ENCODE measurements at regions not wholly inside any gene's neighbourhood (a gene's known extent, or its start where the extent isn't known, plus 50 kb on each side); places are given as distances from the start of the nearest gene placed in this dataset.

GRCh38 chr4:58936436-58936835 is 1826.3 kb upstream of the IGFBP7 start:
- H3K4ac ChIP-seq (ENCODE audit: low read depth, low read length) = no peak overlapping the region

More at GRCh38 chr4:58936436-58936835, 1826.3 kb upstream of the IGFBP7 start:
- H2BK5ac ChIP-seq (ENCODE audit: insufficient read length, low read length) = no peak overlapping the region
- no peak for DNase-seq
- H2BK20ac ChIP-seq (ENCODE audit: low read depth, low read length, poor library complexity, severe bottlenecking) = no peak overlapping the region
- H2BK12ac ChIP-seq (ENCODE audit: insufficient read length, low read depth, low read length) = no peak overlapping the region
- H3K27me3 ChIP-seq (ENCODE audit: insufficient read depth, low read length) = no peaks in the 10 kb centered on the region
- H2AK5ac ChIP-seq (ENCODE audit: insufficient read length, low read length) = no peak overlapping the region
- Mint-ChIP-seq H3K36me3 (ENCODE audit: insufficient read depth in 1 of 3, low read depth in 3 of 3) (peaks cover 0 to 3% (median 0%) of the 10 kb centered on the region in 3 experiments; a peak in 1 of 7 replicates), H3K4me3 (no peak overlapping the region), H3K9me3 (peaks cover 0 to under 1% of the 10 kb centered on the region in 2 experiments; a peak in 1 of 5 replicates), H3K4me1 (peaks cover 0 to 5% of the 10 kb centered on the region in 2 experiments; a peak in 2 of 4 replicates), H3K27me3 (ENCODE audit: low read depth) (no peaks in the 10 kb centered on the region), H3K27ac (no peak overlapping the region)
- no peak overlapping the region for H4K8ac ChIP-seq (replicated peaks; ENCODE audit: insufficient read length, low read depth, low read length)
- H3K14ac ChIP-seq (ENCODE audit: insufficient read depth, low read length) = no peak overlapping the region
- no peaks in the 10 kb centered on the region for H3K79me1 ChIP-seq (ENCODE audit: insufficient read depth, low read depth, low read length, poor library complexity, severe bottlenecking)
- no peak overlapping the region for H3K18ac ChIP-seq (ENCODE audit: insufficient read length, low read depth, low read length)
- WGBS (ENCODE audit: extremely low coverage, insufficient read length, low lambda C conversion rate) = no CpG with 5 or more reads among the region's 1 CpG
- H4K20me1 ChIP-seq (ENCODE audit: control insufficient read depth, insufficient read depth, insufficient read length) = no peaks in the 10 kb centered on the region
- no peak overlapping the region for H3K56ac ChIP-seq (ENCODE audit: insufficient read length, low read depth, low read length)
- H3K23me2 ChIP-seq (ENCODE audit: insufficient read length, low read depth, low read length, poor library complexity, severe bottlenecking) = no peaks in the 10 kb centered on the region
- H3K9me3 ChIP-seq (ENCODE audit: control insufficient read depth, low read depth, low read length) = no peaks in the 10 kb centered on the region
- no peak overlapping the region for H3T11ph ChIP-seq (ENCODE audit: low read length)
- no peak overlapping the region for H3K4me2 ChIP-seq (ENCODE audit: insufficient read depth, insufficient read length, low read length)
- H2BK15ac ChIP-seq (ENCODE audit: low read depth, low read length) = no peak overlapping the region
- H3K79me2 ChIP-seq (ENCODE audit: insufficient read depth, low read length) = no peaks in the 10 kb centered on the region
- no peak overlapping the region for H3K27ac ChIP-seq (ENCODE audit: insufficient read length, low read depth, low read length)
- no peak overlapping the region for H3K9ac ChIP-seq (ENCODE audit: extremely low read depth, insufficient read length, low read length)
- no peaks in the 10 kb centered on the region for H3K4me1 ChIP-seq (ENCODE audit: insufficient read depth, low read length)
- H2AFZ ChIP-seq (ENCODE audit: low read length) = no peak overlapping the region
- no peak overlapping the region for H2BK120ac ChIP-seq (ENCODE audit: low read depth, low read length, poor library complexity, severe bottlenecking)
- H4K91ac ChIP-seq (ENCODE audit: insufficient read length, low read depth, low read length) = no peak overlapping the region
- no peak for TF ChIP-seq CTCF (conservative IDR thresholded peaks at IDR 0.05)
- no peak overlapping the region for H3K23ac ChIP-seq (ENCODE audit: insufficient read length, low read depth, low read length)
- no peak overlapping the region for H4K5ac ChIP-seq (ENCODE audit: insufficient read length, low read depth, low read length)

All from H9 (cell line).